Testis (tissue), 2 donors: ENCODE measurements at regions not wholly inside any gene's neighbourhood (a gene's known extent, or its start where the extent isn't known, plus 50 kb on each side); places are given as distances from the start of the nearest gene placed in this dataset.

Experiments
- POLR2A ChIP-seq: fragments of 450-650 bp; IDR thresholded peaks from one replicate; pipeline ENCODE4 v1.6.1; 2017; ENCODE audit warnings: antibody characterized with exemption, mild to moderate bottlenecking, moderate library complexity
- TF ChIP-seq, protein P1 (sequence below), 3 experiments: fragments of 450-650 bp in 2 of 3; fragments of 200-600 bp in 1 of 3; sonication (generic) in 1 of 3; IDR thresholded peaks; one replicate each; pipeline ENCODE4 v1.5.1; 2016 to 2019; ENCODE audit warnings: antibody characterized with exemption in 3 of 3, mild to moderate bottlenecking in 2 of 3, moderate library complexity in 1 of 3

- TF ChIP-seq POLR2A: no peak
- TF ChIP-seq, protein P1, sequence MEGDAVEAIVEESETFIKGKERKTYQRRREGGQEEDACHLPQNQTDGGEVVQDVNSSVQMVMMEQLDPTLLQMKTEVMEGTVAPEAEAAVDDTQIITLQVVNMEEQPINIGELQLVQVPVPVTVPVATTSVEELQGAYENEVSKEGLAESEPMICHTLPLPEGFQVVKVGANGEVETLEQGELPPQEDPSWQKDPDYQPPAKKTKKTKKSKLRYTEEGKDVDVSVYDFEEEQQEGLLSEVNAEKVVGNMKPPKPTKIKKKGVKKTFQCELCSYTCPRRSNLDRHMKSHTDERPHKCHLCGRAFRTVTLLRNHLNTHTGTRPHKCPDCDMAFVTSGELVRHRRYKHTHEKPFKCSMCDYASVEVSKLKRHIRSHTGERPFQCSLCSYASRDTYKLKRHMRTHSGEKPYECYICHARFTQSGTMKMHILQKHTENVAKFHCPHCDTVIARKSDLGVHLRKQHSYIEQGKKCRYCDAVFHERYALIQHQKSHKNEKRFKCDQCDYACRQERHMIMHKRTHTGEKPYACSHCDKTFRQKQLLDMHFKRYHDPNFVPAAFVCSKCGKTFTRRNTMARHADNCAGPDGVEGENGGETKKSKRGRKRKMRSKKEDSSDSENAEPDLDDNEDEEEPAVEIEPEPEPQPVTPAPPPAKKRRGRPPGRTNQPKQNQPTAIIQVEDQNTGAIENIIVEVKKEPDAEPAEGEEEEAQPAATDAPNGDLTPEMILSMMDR (IDR thresholded peaks at IDR 0.05): no peak
Observed at GRCh38 chr12:127284870-127285431, 982.0 kb upstream of the TMEM132C start.
